Neutrophil (primary cell): ENCODE measurements at regions not wholly inside any gene's neighbourhood (a gene's known extent, or its start where the extent isn't known, plus 50 kb on each side); places are given as distances from the start of the nearest gene placed in this dataset.

Experiments
- H3K27ac ChIP-seq: fragments of 200-600 bp; sonication (generic); 2 replicates; pipeline ENCODE4 v1.5.1; 2016; ENCODE audit warnings: mild to moderate bottlenecking, moderate library complexity
- H3K27me3 ChIP-seq: fragments of 200-600 bp; sonication (generic); 2 replicates; pipeline ENCODE4 v1.6.0; 2016; ENCODE audit warnings: mild to moderate bottlenecking
- H3K36me3 ChIP-seq: fragments of 200-600 bp; sonication (generic); 2 replicates; pipeline ENCODE4 v1.5.1; 2017
- H3K4me1 ChIP-seq, 2 experiments: fragments of 200-600 bp in 1 of 2; sonication (generic) in 1 of 2; 1 replicate in 1 of 2; 2 replicates in 1 of 2; pipeline versions ENCODE4 v1.5.1 to v1.6.1; 2013 to 2016; ENCODE audit warnings: low read depth in 1 of 2, low read length in 1 of 2, mild to moderate bottlenecking in 1 of 2, moderate library complexity in 1 of 2; ENCODE audit not compliant: control insufficient read depth in 1 of 2, insufficient read depth in 1 of 2
- H3K4me3 ChIP-seq, 2 experiments: fragments of 200-600 bp in 1 of 2; sonication (generic) in 1 of 2; 1 replicate in 1 of 2; 2 replicates in 1 of 2; pipeline ENCODE4 v1.5.1; 2013 to 2016; ENCODE audit warnings: low read depth in 1 of 2, low read length in 1 of 2, mild to moderate bottlenecking in 1 of 2, moderate library complexity in 1 of 2
- H3K9me3 ChIP-seq: fragments of 200-600 bp; sonication (generic); 2 replicates; pipeline ENCODE4 v1.5.1; 2016
- CTCF ChIP-seq: fragments of 200-600 bp; sonication (generic); IDR thresholded peaks from 2 replicates; pipeline ENCODE4 v1.5.1; 2016; ENCODE audit warnings: antibody characterized with exemption

GRCh38 chr1:14067036-14067435, 367.0 kb downstream of the PRDM2 start:
- Histone ChIP-seq H3K9me3 (no peaks in the 10 kb centered on the region), H3K27me3 (no peaks in the 10 kb centered on the region), H3K4me1 (no peaks in the 10 kb centered on the region), H3K27ac (no peak overlapping the region), H3K4me3 (no peak overlapping the region), H3K36me3 (no peaks in the 10 kb centered on the region)
- TF ChIP-seq CTCF = no peak

- TF ChIP-seq CTCF = no peak
- Histone ChIP-seq H3K27ac (no peak overlapping the region), H3K36me3 (no peaks in the 10 kb centered on the region), H3K4me3 (no peak overlapping the region), H3K27me3 (no peaks in the 10 kb centered on the region), H3K4me1 (no peaks in the 10 kb centered on the region), H3K9me3 (no peaks in the 10 kb centered on the region)
Measured at GRCh38 chr1:14067711-14068110, 367.7 kb downstream of the PRDM2 start.

- Histone ChIP-seq H3K9me3 (no peaks in the 10 kb centered on the region), H3K27me3 (no peaks in the 10 kb centered on the region), H3K36me3 (no peaks in the 10 kb centered on the region), H3K4me3 (no peak overlapping the region), H3K4me1 (no peaks in the 10 kb centered on the region), H3K27ac (no peak overlapping the region)
- no peak for TF ChIP-seq CTCF
Measured at GRCh38 chr1:14071581-14071980, 371.6 kb downstream of the PRDM2 start.

GRCh38 chr1:14080653-14081052, 380.7 kb downstream of the PRDM2 start:
- TF ChIP-seq CTCF = no peak
- no peaks in the 10 kb centered on the region for H3K36me3 ChIP-seq
- no peak overlapping the region for H3K4me3 ChIP-seq
- no peaks in the 10 kb centered on the region for H3K4me1 ChIP-seq
- H3K27ac ChIP-seq = no peak overlapping the region
- no peaks in the 10 kb centered on the region for H3K27me3 ChIP-seq
- H3K9me3 ChIP-seq = no peaks in the 10 kb centered on the region

GRCh38 chr1:14082331-14082730, 382.3 kb downstream of the PRDM2 start:
- Histone ChIP-seq H3K9me3 (no peaks in the 10 kb centered on the region), H3K27ac (no peak overlapping the region), H3K36me3 (no peaks in the 10 kb centered on the region), H3K4me3 (no peak overlapping the region), H3K4me1 (no peaks in the 10 kb centered on the region), H3K27me3 (no peaks in the 10 kb centered on the region)
- no peak for TF ChIP-seq CTCF

- H3K9me3 ChIP-seq = no peaks in the 10 kb centered on the region
- no peak overlapping the region for H3K27ac ChIP-seq
- no peak overlapping the region for H3K4me3 ChIP-seq
- TF ChIP-seq CTCF = no peak
- H3K36me3 ChIP-seq = no peaks in the 10 kb centered on the region
- H3K27me3 ChIP-seq = no peaks in the 10 kb centered on the region
- H3K4me1 ChIP-seq = no peaks in the 10 kb centered on the region
Measured at GRCh38 chr1:14083277-14083676, 383.3 kb downstream of the PRDM2 start.
